ENCODE measurements at regions not wholly inside any gene's neighbourhood (a gene's known extent, or its start where the extent isn't known, plus 50 kb on each side); places are given as distances from the start of the nearest gene placed in this dataset.

- DNase-seq, result no peak
These were observed 345.0 kb upstream of the KLF6 start for GRCh38 chr10:4129866-4130477.

GRCh38 chr10:4127518-4128315 lies 342.7 kb upstream of the KLF6 start:
- DNase-seq, result no peak

GRCh38 chr10:4125776-4126175 lies 340.8 kb upstream of the KLF6 start:
- no peak for DNase-seq

GRCh38 chr10:4121502-4122380 lies 336.7 kb upstream of the KLF6 start:
- no peak for DNase-seq

GRCh38 chr10:4120096-4120853 lies 335.3 kb upstream of the KLF6 start:
- no peak for DNase-seq

GRCh38 chr10:4119107-4119506 lies 334.1 kb upstream of the KLF6 start:
- no peak for DNase-seq

GRCh38 chr10:4117604-4118003 lies 332.6 kb upstream of the KLF6 start:
- DNase-seq, result no peak

GRCh38 chr10:4111643-4112042 lies 326.6 kb upstream of the KLF6 start:
- no peak for DNase-seq

- no peak for DNase-seq
These were observed 324.5 kb upstream of the KLF6 start for GRCh38 chr10:4109469-4109868.

- DNase-seq, result no peak
These were observed 323.7 kb upstream of the KLF6 start for GRCh38 chr10:4108693-4109092.

GRCh38 chr10:4107285-4107851 lies 322.4 kb upstream of the KLF6 start:
- DNase-seq, result no peak

- DNase-seq, result no peak
These were observed 318.6 kb upstream of the KLF6 start for GRCh38 chr10:4103603-4104002.

- no peak for DNase-seq
These were observed 317.9 kb upstream of the KLF6 start for GRCh38 chr10:4102802-4103344.

- DNase-seq, result no peak
These were observed 317.1 kb upstream of the KLF6 start for GRCh38 chr10:4101918-4102654.

GRCh38 chr10:4100380-4100779 lies 315.4 kb upstream of the KLF6 start:
- no peak for DNase-seq

- no peak for DNase-seq
These were observed 314.2 kb upstream of the KLF6 start for GRCh38 chr10:4099202-4099601.

- no peak for DNase-seq
These were observed 310.3 kb upstream of the KLF6 start for GRCh38 chr10:4095166-4095917.

- no peak for DNase-seq
These were observed 309.7 kb upstream of the KLF6 start for GRCh38 chr10:4094751-4095150.

GRCh38 chr10:4093438-4093837 lies 308.4 kb upstream of the KLF6 start:
- DNase-seq, result no peak

GRCh38 chr10:4088354-4089066 lies 303.5 kb upstream of the KLF6 start:
- no peak for DNase-seq
